GM18517 (cell line): ENCODE measurements at regions not wholly inside any gene's neighbourhood (a gene's known extent, or its start where the extent isn't known, plus 50 kb on each side); places are given as distances from the start of the nearest gene placed in this dataset.
"Not testable (repeated sequence)": the region's sequence is repeated elsewhere in the genome, so short reads cannot be mapped to it uniquely, and the experiment has no call there.

ENCODE experiments used
- ATAC-seq: cut with Tn5 transposase; IDR thresholded peaks from one replicate; pipeline ENCODE4 v1.9.1; 2021; ENCODE audit warnings: mild to moderate bottlenecking, moderate library complexity; ENCODE audit not compliant: unreplicated experiment

- peak; percentile 85 for ATAC-seq
Observed at GRCh38 chr2:174697255-174697654, 67.0 kb downstream of the CHRNA1 start.

GRCh38 chr2:174694920-174695319 is 69.4 kb downstream of the CHRNA1 start:
- ATAC-seq: no peak

GRCh38 chr2:174694196-174694878 is 69.9 kb downstream of the CHRNA1 start:
- no peak for ATAC-seq

GRCh38 chr2:174693344-174693743 is 70.9 kb downstream of the CHRNA1 start:
- no peak for ATAC-seq

GRCh38 chr2:174692256-174692919 is 71.9 kb downstream of the CHRNA1 start:
- ATAC-seq: no peak

GRCh38 chr2:174691201-174691779 is 73.0 kb downstream of the CHRNA1 start:
- no peak for ATAC-seq

GRCh38 chr2:174690026-174690425 is 74.2 kb downstream of the CHRNA1 start:
- ATAC-seq: no peak

GRCh38 chr2:174688079-174688478 is 76.2 kb downstream of the CHRNA1 start:
- no peak for ATAC-seq

- ATAC-seq: no peak
Observed at GRCh38 chr2:174686430-174686829, 77.8 kb downstream of the CHRNA1 start.

- no peak for ATAC-seq
Observed at GRCh38 chr2:174683392-174683759, 80.9 kb downstream of the CHRNA1 start.

GRCh38 chr2:174682578-174683391 is 81.5 kb downstream of the CHRNA1 start:
- peak; percentile 50 for ATAC-seq

GRCh38 chr2:174682007-174682577 is 82.2 kb downstream of the CHRNA1 start:
- peak; percentile 52 for ATAC-seq

- no peak for ATAC-seq
Observed at GRCh38 chr2:174681099-174682006, 82.9 kb downstream of the CHRNA1 start.

GRCh38 chr2:174680221-174680620 is 82.6 kb upstream of the WIPF1 start:
- ATAC-seq: no peak

- no peak for ATAC-seq
Observed at GRCh38 chr2:174678395-174678794, 80.8 kb upstream of the WIPF1 start.

GRCh38 chr2:174675615-174676014 is 78.0 kb upstream of the WIPF1 start:
- no peak for ATAC-seq

- no peak for ATAC-seq
Observed at GRCh38 chr2:174673876-174674275, 76.3 kb upstream of the WIPF1 start.

GRCh38 chr2:174673440-174673839 is 75.8 kb upstream of the WIPF1 start:
- no peak for ATAC-seq

GRCh38 chr2:174671532-174671931 is 73.9 kb upstream of the WIPF1 start:
- not testable (repeated sequence) for ATAC-seq

GRCh38 chr2:174670446-174670845 is 72.8 kb upstream of the WIPF1 start:
- no peak for ATAC-seq
